ENCODE measurements at regions not wholly inside any gene's neighbourhood (a gene's known extent, or its start where the extent isn't known, plus 50 kb on each side); places are given as distances from the start of the nearest gene placed in this dataset.
"Not testable (repeated sequence)": the region's sequence is repeated elsewhere in the genome, so short reads cannot be mapped to it uniquely, and the experiment has no call there.

GRCh38 chr5:25573691-25574090, 928.9 kb upstream of the CDH10 start:
- no peak for DNase-seq (ENCODE audit: low read depth, low spot score)
- no peak overlapping the region for H3K27ac ChIP-seq

GRCh38 chr5:25570067-25570583, 925.3 kb upstream of the CDH10 start:
- no peak for DNase-seq (ENCODE audit: low read depth, low spot score)
- no peak overlapping the region for H3K27ac ChIP-seq

- H3K27ac ChIP-seq, result no peak overlapping the region
- DNase-seq (ENCODE audit: low read depth, low spot score), result no peak
Observed at GRCh38 chr5:25568989-25569625, 924.3 kb upstream of the CDH10 start.

- DNase-seq (ENCODE audit: low read depth, low spot score), result no peak
- no peak overlapping the region for H3K27ac ChIP-seq
Observed at GRCh38 chr5:25568294-25568693, 923.5 kb upstream of the CDH10 start.

GRCh38 chr5:25567881-25568280, 923.1 kb upstream of the CDH10 start:
- no peak for DNase-seq (ENCODE audit: low read depth, low spot score)
- H3K27ac ChIP-seq, result no peak overlapping the region

- DNase-seq (ENCODE audit: low read depth, low spot score), result no peak
- no peak overlapping the region for H3K27ac ChIP-seq
Observed at GRCh38 chr5:25562656-25563055, 917.9 kb upstream of the CDH10 start.

GRCh38 chr5:25554077-25554476, 909.3 kb upstream of the CDH10 start:
- no peak for DNase-seq (ENCODE audit: low read depth, low spot score)
- H3K27ac ChIP-seq, result no peak overlapping the region

- DNase-seq (ENCODE audit: low read depth, low spot score), result no peak
- H3K27ac ChIP-seq, result no peak overlapping the region
Observed at GRCh38 chr5:25552871-25553481, 908.2 kb upstream of the CDH10 start.

GRCh38 chr5:25550793-25551192, 906.0 kb upstream of the CDH10 start:
- H3K27ac ChIP-seq, result no peak overlapping the region
- no peak for DNase-seq (ENCODE audit: low read depth, low spot score)

- H3K27ac ChIP-seq, result no peak overlapping the region
- DNase-seq (ENCODE audit: low read depth, low spot score), result no peak
Observed at GRCh38 chr5:25544652-25545249, 900.0 kb upstream of the CDH10 start.

GRCh38 chr5:25540628-25541027, 895.9 kb upstream of the CDH10 start:
- DNase-seq (ENCODE audit: low read depth, low spot score), result no peak
- no peak overlapping the region for H3K27ac ChIP-seq

GRCh38 chr5:25539536-25539935, 894.8 kb upstream of the CDH10 start:
- DNase-seq (ENCODE audit: low read depth, low spot score), result no peak
- no peak overlapping the region for H3K27ac ChIP-seq

- H3K27ac ChIP-seq; DNase-seq (ENCODE audit: low read depth, low spot score): not testable (repeated sequence)
Observed at GRCh38 chr5:25536461-25536860, 891.7 kb upstream of the CDH10 start.

GRCh38 chr5:25516141-25516540, 871.4 kb upstream of the CDH10 start:
- no peak for DNase-seq (ENCODE audit: low read depth, low spot score)
- no peak overlapping the region for H3K27ac ChIP-seq

- no peak for DNase-seq (ENCODE audit: low read depth, low spot score)
- H3K27ac ChIP-seq, result no peak overlapping the region
Observed at GRCh38 chr5:25515525-25515924, 870.7 kb upstream of the CDH10 start.

- H3K27ac ChIP-seq; DNase-seq (ENCODE audit: low read depth, low spot score): not testable (repeated sequence)
Observed at GRCh38 chr5:25510692-25511091, 865.9 kb upstream of the CDH10 start.

GRCh38 chr5:25508011-25508410, 863.2 kb upstream of the CDH10 start:
- not testable (repeated sequence) for H3K27ac ChIP-seq; DNase-seq (ENCODE audit: low read depth, low spot score)

GRCh38 chr5:25500635-25501034, 855.9 kb upstream of the CDH10 start:
- DNase-seq (ENCODE audit: low read depth, low spot score), result no peak
- no peak overlapping the region for H3K27ac ChIP-seq

GRCh38 chr5:25489834-25490538, 845.2 kb upstream of the CDH10 start:
- no peak for DNase-seq (ENCODE audit: low read depth, low spot score)
- no peak overlapping the region for H3K27ac ChIP-seq

GRCh38 chr5:25488119-25488518, 843.3 kb upstream of the CDH10 start:
- DNase-seq (ENCODE audit: low read depth, low spot score), result no peak
- H3K27ac ChIP-seq, result no peak overlapping the region

- no peak for DNase-seq (ENCODE audit: low read depth, low spot score)
- H3K27ac ChIP-seq, result no peak overlapping the region
Observed at GRCh38 chr5:25484391-25484790, 839.6 kb upstream of the CDH10 start.
